ENCODE measurements at regions not wholly inside any gene's neighbourhood (a gene's known extent, or its start where the extent isn't known, plus 50 kb on each side); places are given as distances from the start of the nearest gene placed in this dataset.

DNA sequence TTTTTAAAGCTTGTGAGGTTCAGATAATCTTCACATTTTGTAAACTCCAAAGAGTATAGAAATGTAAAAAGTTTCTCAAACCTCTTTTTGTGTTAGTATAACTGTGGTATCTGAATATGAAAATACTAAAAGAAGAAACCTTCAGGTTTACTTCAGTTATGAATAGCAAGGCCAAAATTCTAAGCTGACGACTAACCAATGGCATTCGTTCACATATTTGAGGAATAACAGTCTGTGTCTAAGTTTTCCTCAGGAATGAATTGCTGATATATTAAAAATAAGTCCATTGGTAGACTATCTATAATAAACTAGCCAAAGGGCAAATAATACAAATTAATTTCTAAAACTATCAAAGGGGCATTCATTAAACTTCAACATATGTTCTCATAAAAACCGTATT, 206.0 kb downstream of the CXCL12 start:
- no peak for DNase-seq (ENCODE audit: low read depth, low spot score)

- no peak for DNase-seq (ENCODE audit: low read depth, low spot score)
Measured at GRCh38 chr10:44178281-44178680, 206.6 kb downstream of the CXCL12 start.

DNA sequence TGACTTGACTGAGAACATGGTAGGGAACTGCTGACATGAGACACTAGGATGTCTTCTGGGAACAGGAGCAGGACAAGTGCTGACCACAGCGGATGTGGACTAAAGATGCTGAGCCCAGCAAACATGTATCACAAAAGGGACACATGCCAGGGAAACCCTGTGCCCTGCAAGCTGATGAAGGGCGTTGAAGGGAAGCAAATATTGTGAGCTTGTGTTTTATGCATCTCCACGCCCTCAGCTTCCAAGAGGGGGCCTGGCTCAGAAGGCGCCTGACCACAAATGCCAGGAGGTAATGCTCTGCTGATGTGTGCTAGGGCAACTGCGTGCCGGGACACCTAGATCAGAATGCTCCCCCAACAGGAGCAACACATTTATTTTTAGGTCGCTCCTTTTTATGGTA, 207.3 kb downstream of the CXCL12 start:
- DNase-seq (ENCODE audit: low read depth, low spot score): no peak

DNA sequence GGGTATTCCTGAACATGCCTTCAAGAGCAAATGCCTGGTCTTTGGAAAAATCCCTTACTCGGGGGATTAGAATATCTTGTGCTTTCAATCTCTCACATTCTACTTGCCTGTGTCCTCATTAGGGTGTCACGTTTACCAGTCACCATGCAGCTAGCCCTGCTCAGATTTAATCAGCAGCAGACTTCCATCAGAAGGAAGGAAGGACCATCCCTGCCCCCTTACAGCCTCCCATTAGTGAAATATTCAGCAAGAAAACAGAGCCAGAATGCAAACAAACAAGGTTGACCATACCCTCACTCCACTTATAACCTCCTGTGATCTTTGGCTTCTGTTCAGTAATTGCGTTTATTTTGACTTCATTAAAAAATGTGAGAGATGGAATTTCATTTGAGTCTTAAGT, 208.6 kb downstream of the CXCL12 start:
- DNase-seq (ENCODE audit: low read depth, low spot score): no peak

DNA sequence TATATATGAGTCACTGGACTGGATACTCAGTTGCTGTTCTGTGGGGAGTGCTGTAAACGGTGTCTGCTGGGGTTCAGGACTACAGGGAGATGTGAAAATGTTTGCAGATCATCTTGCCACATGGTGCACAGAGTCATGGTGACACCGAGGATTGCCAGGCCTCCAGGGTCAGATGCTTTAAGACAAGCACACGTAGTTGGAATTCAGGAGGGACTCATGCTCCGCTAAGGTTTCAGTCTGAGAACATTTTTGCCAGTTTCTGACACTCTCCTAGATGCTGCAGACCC, 211.3 kb downstream of the CXCL12 start:
- no peak for DNase-seq (ENCODE audit: low read depth, low spot score)

- no peak for DNase-seq (ENCODE audit: low read depth, low spot score)
Measured at GRCh38 chr10:44172883-44173607, 211.9 kb downstream of the CXCL12 start.

GRCh38 chr10:44171765-44172164, 213.1 kb downstream of the CXCL12 start:
- no peak for DNase-seq (ENCODE audit: low read depth, low spot score)

DNA sequence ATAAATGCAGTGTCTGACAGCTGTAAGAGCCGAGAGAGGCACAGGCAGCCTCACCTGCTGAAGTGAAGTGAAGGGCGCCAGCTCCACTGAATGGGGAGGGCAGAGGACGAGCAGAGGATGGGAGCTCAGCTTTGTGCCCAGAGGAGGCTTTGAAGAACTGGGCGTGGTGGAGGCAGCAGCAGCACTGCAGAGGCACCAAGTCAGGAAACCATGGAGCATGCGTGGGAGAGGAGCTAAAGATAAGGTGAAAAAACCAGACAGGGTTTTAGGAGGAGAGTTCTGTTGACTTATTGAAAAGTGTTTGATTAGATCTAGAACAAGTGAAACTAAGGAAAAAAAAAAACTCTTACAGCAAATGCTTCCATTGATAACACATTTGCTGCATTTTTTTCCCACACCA, 216.4 kb downstream of the CXCL12 start:
- no peak for DNase-seq (ENCODE audit: low read depth, low spot score)

GRCh38 chr10:44167752-44168151, 217.1 kb downstream of the CXCL12 start:
- DNase-seq (ENCODE audit: low read depth, low spot score): no peak

DNA sequence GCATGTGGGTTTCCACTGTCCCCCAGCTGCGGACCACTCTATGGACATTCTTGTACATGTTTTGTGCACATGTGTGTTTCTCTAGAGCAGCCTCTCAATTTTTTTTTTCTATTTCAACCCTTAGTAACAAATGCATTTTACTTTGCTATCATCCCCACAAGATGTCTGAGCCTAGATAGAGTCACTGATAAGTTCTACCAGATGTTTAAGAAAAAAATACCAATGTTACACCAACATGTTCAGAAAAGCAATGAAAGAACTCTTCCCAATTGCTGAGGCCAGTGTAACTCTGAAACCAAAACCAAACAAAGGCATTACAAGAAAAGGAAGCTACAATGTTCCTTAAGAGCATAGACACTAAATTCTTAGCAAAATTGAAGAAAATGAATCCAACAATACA, 218.5 kb downstream of the CXCL12 start:
- DNase-seq (ENCODE audit: low read depth, low spot score): no peak

GRCh38 chr10:44164251-44164956, 220.5 kb downstream of the CXCL12 start:
- no peak for DNase-seq (ENCODE audit: low read depth, low spot score)

DNA sequence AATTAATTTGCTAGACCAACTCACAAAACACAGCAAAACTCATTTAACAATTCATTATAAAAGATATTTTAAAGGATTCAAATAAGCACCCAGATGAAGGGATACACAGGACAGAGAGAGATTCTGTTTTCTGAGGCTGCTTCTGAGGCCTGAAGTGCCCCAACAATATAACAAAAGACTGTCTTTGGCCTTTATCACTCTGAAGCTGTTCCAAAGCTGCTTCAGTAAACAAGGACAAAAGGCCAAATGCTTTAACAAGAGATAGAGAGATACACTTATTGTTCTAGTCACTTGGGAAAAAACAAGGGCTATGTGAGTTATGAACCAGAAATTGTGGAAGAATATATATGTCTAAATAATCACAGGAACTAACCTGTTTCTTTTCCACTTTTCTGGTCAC, 223.7 kb downstream of the CXCL12 start:
- no peak for DNase-seq (ENCODE audit: low read depth, low spot score)

GRCh38 chr10:44157574-44157973, 227.3 kb downstream of the CXCL12 start:
- no peak for DNase-seq (ENCODE audit: low read depth, low spot score)

GRCh38 chr10:44154956-44155355, 229.9 kb downstream of the CXCL12 start:
- DNase-seq (ENCODE audit: low read depth, low spot score): no peak

DNA sequence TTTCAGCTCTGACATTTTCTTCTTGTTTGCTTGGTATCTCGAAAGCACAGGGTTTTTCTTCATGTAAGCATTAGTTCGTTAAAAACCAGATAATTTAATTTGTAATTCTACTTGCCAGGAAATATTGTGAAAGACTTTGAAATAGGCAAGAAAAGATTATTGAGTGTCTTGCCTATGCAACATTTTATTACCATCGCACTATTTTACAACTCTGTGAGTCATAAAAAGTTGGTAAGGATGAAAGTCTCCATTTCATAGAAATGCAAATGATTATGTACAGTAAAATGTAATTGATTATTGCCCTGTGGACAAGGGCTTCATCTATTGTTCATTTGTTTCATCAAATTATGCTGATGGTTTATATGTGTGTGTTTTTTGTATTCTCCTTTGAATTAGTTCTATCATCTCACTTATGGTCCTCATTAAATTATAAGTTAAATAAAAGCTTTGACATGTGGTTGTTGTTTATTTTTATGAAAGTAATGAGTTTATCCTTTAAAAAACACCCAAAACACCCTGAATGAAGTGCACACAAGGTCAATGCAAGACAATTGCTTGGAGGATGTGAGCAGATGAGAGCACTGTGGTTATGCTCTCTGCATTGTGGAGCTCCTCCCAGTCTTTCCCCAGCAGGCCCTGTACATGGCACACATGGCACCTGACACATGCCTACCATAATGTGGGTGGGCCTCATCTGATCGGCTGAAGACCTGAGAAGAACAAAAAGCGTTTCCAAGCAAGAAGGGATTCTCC, 230.8 kb downstream of the CXCL12 start:
- DNase-seq (ENCODE audit: low read depth, low spot score): no peak

DNA sequence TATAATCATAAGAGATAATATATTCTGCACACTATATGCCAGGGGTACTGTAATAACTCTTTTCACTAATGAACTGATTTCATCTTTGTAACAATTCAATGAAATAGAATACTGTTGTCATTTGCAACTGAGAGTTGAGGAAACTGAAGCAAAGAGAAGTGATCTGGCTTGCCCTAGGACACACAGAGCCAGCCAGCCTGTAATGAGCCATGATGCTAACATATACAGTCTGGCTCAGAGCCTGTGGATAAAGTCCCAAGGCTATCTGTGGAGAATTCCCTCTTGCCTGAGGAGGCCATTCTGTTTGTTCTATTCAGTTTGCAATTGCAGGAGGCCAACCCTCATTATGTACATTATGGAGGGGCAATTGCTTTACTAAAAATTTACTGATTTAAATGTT, 241.3 kb downstream of the CXCL12 start:
- DNase-seq (ENCODE audit: low read depth, low spot score): no peak

DNA sequence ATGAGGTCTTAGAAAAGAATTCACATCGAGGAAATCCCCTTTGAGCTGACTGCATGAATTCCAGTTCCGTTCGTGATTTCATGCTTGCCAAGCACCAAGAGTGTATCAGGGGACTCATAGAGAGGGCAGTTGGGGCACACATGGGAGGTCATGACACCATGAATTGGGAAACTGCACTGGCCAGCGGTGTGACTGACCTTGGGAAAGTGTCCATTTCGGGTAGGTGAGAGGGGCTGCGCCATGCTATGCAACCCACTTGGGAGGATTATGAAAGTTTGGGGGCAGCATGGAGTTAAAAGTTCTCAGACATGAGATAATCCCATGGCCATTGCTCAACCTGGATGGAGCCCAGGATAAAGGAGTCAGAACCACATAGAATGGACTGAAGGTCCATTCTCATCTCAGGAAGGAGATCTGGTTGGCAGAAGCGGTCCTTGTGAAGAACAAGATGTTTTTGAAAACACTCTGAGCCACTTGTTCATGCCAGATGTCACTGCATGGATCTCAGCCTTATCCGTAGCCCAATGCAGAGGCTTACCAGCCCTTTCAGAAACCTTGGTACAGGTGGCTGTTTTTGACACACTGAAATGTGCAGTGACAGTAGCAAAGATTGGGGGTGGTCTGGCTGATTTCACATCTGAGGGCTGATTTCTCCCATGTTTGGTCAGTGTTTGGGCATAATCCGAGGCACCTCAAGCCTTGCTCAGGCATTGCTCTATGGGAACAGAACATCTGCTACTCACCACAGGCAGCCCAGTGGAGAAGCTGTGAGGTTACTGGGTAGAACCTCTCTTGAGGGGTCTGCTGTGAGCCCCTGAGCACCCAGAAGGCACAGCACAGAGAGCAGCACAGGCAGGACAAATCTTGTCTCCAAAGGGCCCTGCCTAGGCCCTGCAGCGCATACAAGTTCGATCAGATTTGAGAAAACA, 252.3 kb downstream of the CXCL12 start:
- no peak for DNase-seq (ENCODE audit: low read depth, low spot score)

DNA sequence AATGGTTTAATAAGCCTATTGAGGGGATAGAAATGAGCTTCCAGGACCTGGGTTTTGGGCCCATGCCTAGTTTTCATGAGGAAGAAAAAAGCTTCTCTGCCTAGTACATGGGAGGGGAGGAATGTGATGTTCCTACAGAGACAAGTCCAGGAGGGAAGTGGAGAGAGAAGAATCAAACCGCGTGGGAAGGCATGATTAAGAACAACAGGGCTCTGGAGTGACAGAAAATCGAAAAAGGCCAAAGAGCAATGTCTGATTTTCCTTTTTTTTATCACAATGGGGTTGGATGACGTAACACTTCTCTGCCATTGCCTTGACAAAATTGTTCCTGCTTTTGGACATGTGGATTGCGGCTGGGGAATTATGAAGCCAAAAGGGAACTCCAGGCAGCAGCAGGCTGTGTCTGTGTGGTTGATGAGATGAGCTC, 258.6 kb downstream of the CXCL12 start:
- DNase-seq (ENCODE audit: low read depth, low spot score): no peak

- no peak for DNase-seq (ENCODE audit: low read depth, low spot score)
Measured at GRCh38 chr10:44125879-44126278, 259.0 kb downstream of the CXCL12 start.

GRCh38 chr10:44118500-44118899, 266.4 kb downstream of the CXCL12 start:
- DNase-seq (ENCODE audit: low read depth, low spot score): no peak

- no peak for DNase-seq (ENCODE audit: low read depth, low spot score)
Measured at GRCh38 chr10:44116474-44116873, 268.4 kb downstream of the CXCL12 start.

- no peak for DNase-seq (ENCODE audit: low read depth, low spot score)
Measured at GRCh38 chr10:44115516-44115915, 269.4 kb downstream of the CXCL12 start.
